GM23338 (cell line): ENCODE measurements at regions not wholly inside any gene's neighbourhood (a gene's known extent, or its start where the extent isn't known, plus 50 kb on each side); places are given as distances from the start of the nearest gene placed in this dataset.

ENCODE experiments used
- CREB1 ChIP-seq: fragments of 250-450 bp; sonication (Bioruptor Pico); IDR thresholded peaks from 2 replicates; pipeline ENCODE4 v1.5.0; 2020; ENCODE audit warnings: low read depth, mild to moderate bottlenecking, moderate library complexity
- CTCF ChIP-seq, 2 experiments: fragments of 200-600 bp in 1 of 2; sonication (generic) in 1 of 2; conservative IDR thresholded peaks; 2 replicates each; pipeline versions ENCODE4 v1.5.1 to v1.6.1; 2016 to 2017; ENCODE audit warnings: antibody characterized with exemption in 2 of 2, low read depth in 2 of 2, mild to moderate bottlenecking in 2 of 2, moderate library complexity in 1 of 2
- ETS1 ChIP-seq: IDR thresholded peaks from 2 replicates; pipeline ENCODE4 v1.6.1; 2016; ENCODE audit warnings: antibody characterized with exemption
- EZH2 ChIP-seq: fragments of 200-600 bp; sonication (generic); IDR thresholded peaks from one replicate; pipeline ENCODE4 v1.8.0; 2017; ENCODE audit warnings: antibody characterized with exemption, mild to moderate bottlenecking, low read depth; ENCODE audit not compliant: unreplicated experiment
- EZH2phosphoT487 ChIP-seq: fragments of 200-600 bp; sonication (generic); IDR thresholded peaks from one replicate; pipeline ENCODE4 v1.8.1; 2018; ENCODE audit warnings: antibody characterized with exemption; ENCODE audit not compliant: unreplicated experiment
- JUNB ChIP-seq: IDR thresholded peaks from one replicate; pipeline ENCODE4 v1.6.1; 2016; ENCODE audit warnings: antibody characterized with exemption; ENCODE audit not compliant: unreplicated experiment
- NANOG ChIP-seq: IDR thresholded peaks from 2 replicates; pipeline ENCODE4 v1.6.1; 2016; ENCODE audit warnings: antibody characterized with exemption, borderline replicate concordance
- POLR2AphosphoS5 ChIP-seq: IDR thresholded peaks from 2 replicates; pipeline ENCODE4 v1.6.1; 2016; ENCODE audit warnings: antibody characterized with exemption, low read depth
- REST ChIP-seq: IDR thresholded peaks from one replicate; pipeline ENCODE4 v1.6.1; 2018; ENCODE audit warnings: antibody characterized with exemption; ENCODE audit not compliant: unreplicated experiment
- STAT1 ChIP-seq: IDR thresholded peaks from one replicate; pipeline ENCODE4 v1.6.1; 2016; ENCODE audit warnings: antibody characterized with exemption; ENCODE audit not compliant: unreplicated experiment
- ZNF114 ChIP-seq: fragments of 250-450 bp; sonication (Bioruptor Pico); IDR thresholded peaks from 2 replicates; pipeline ENCODE4 v1.5.0; 2020; ENCODE audit warnings: mild to moderate bottlenecking, moderate library complexity
- ZNF331 ChIP-seq: fragments of 250-450 bp; sonication (Bioruptor Pico); IDR thresholded peaks from 2 replicates; pipeline ENCODE4 v1.5.0; 2020; ENCODE audit warnings: low read depth, mild to moderate bottlenecking, moderate library complexity
- ZNF462 ChIP-seq: fragments of 250-450 bp; sonication (Bioruptor Pico); IDR thresholded peaks from 2 replicates; pipeline ENCODE4 v1.5.0; 2020; ENCODE audit warnings: mild to moderate bottlenecking, moderate library complexity

GRCh38 chr20:51175156-51175555 lies 152.2 kb upstream of the KCNG1 start:
- no peak for TF ChIP-seq CREB1
- TF ChIP-seq REST = no peak
- no peak for TF ChIP-seq POLR2AphosphoS5
- no peak for TF ChIP-seq CTCF (conservative IDR thresholded peaks at IDR 0.05; ENCODE audit: low read depth in 2 of 2)
- no peak for TF ChIP-seq EZH2phosphoT487
- TF ChIP-seq EZH2 = no peak
- no peak for TF ChIP-seq STAT1
- TF ChIP-seq JUNB = no peak
- no peak for TF ChIP-seq ZNF114 (CRISPR knock-in tag)
- TF ChIP-seq ETS1 = no peak
- no peak for TF ChIP-seq ZNF331 (CRISPR knock-in tag)
- no peak for TF ChIP-seq NANOG
- no peak for TF ChIP-seq ZNF462 (CRISPR knock-in tag)
